ENCODE measurements at regions not wholly inside any gene's neighbourhood (a gene's known extent, or its start where the extent isn't known, plus 50 kb on each side); places are given as distances from the start of the nearest gene placed in this dataset.
A peak's percentile ranks its signal among the peaks of the same experiment; 100 is the strongest.

DNA sequence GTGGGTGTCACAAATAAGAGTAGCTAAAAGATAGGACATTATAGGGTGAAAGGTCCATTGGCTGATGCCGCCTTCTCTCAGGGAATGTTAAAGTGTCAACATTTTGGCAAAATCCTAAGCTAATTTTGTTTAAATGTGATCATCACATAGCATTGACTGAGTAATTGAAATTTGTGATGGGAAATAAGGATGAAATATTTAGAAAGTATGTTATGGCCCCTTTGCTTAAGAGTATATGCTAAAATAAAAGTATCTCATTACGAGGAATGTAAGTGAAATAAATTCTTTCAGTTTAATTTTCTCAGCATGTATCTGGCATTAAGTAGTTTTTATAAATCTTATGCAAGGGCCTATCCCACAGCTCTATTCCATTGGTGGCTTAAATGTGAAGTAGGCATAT lies 229.2 kb downstream of the PRL start:
- no peak for DNase-seq (ENCODE audit: low read depth)

DNA sequence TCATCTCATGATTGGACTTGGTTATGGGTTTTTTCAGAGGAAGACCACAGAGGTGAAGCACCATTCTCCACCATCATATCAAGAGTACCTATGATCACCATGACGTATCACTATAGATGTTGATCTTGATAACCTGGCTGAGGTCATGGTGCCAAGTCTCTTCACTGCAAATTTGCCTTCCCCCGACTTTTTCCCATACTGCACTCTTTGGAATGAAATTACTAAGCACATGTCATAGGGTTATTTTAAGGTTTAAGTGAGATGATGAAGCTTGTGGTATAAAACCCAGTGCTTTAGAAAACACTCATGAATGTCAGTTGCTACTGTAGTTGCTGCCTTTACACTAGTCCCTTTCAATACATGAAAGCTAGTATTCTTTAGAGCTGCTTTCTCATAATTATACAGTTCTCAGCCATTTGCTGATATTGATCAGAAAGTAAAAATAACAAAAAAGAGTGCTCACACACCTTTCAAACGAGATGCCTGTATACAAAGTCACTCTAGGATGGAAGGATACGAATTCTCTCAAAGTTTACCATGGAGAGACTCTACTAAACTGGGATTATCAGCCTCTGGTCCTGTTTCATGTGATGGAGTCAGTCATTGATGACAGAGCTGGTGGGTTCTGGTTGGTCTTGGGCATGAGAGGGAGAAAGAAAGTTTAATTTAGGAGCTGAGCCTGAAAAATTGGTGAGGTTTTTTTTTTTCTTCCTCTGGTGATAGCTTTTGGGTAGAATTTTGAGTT lies 228.1 kb downstream of the PRL start:
- no peak for DNase-seq (ENCODE audit: low read depth)

DNA sequence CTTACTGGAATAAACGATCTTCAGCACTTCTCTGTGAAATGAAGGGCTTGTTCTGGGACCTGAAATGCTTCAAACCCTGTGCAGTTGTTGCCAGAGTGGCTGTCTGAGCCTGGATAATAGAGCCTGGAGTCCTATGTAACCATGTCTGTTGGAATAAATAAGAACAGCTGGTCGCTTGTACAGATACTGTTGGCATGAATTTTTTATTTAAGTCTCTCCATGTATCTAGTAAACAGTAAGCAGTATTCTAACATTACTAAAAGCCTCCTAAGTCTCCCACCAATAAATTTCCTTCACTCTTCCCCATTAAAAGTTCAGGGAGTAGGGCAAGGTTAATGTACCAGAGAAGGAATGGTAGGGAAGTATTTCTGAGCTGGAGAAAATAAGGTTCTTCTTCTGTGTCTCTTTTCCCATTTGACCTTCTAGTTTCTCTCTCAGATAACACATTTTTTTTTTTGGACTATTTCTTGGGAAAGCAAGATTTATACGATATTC lies 227.5 kb downstream of the PRL start:
- no peak for DNase-seq (ENCODE audit: low read depth)

DNA sequence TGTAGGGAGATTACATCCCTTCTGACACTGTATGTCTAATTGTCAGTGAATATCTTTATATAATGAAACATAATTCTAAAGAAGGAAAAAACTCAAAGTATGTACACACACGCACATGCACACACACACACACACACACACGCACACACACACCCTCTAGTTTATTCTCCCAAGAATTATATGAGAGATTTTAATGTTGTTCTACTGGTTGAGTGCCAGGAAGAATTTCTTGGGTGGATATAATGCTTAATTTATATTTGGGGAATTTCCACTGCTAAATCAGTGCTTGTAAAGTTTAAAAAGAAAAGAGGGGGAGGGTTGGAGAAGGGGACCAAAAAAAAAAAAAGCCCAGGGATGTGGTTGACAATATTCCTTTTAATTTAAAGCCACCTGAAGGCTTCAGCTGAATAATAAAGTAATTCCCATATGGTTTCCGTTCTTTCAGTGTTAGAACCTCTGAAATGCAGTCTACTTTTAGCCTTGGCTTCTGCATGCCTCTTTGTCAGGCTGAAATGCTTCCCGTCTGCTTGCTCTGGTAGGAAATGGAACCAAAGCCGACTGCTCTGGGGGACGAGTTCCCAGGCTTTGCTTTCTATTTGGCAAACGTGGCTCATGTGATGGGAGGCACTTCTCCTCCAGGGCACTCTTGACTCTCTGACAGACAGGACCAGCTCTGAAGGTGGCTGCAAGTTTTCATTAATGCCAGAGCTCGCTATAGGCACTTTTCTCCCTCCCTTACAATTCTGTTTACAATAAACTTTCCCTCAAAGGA lies 225.4 kb downstream of the PRL start:
- DNase-seq (ENCODE audit: low read depth), result no peak

GRCh38 chr6:22072949-22073348 lies 223.9 kb downstream of the PRL start:
- no peak for DNase-seq (ENCODE audit: low read depth)

GRCh38 chr6:22073516-22074198 lies 223.2 kb downstream of the PRL start:
- no peak for DNase-seq (ENCODE audit: low read depth)

DNA sequence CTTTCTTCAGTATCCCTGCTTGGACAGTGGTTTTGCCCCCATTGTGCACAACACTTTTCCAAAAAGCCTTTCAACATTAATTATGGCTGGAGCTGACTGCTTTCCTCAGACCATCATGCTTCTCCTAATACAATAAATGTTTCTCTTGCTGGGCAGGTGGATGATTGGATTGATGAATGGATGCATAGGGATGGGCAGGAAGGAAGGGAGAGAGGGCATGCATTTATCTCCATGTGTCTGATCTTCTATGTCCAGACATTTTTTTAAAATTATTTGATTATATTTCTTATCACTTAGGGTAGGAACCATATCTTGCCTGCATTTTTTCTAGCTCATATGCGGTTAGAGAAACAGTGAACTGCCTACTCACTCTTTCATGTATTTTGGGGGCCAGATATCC lies 218.5 kb downstream of the PRL start:
- DNase-seq (ENCODE audit: low read depth), result no peak

GRCh38 chr6:22078802-22079545 lies 217.9 kb downstream of the PRL start:
- no peak for DNase-seq (ENCODE audit: low read depth)

- peak; percentile 80 for DNase-seq (ENCODE audit: low read depth)
Measured at GRCh38 chr6:22079783-22080182, 217.1 kb downstream of the PRL start.

GRCh38 chr6:22081709-22082108 lies 215.1 kb downstream of the PRL start:
- DNase-seq (ENCODE audit: low read depth), result no peak

DNA sequence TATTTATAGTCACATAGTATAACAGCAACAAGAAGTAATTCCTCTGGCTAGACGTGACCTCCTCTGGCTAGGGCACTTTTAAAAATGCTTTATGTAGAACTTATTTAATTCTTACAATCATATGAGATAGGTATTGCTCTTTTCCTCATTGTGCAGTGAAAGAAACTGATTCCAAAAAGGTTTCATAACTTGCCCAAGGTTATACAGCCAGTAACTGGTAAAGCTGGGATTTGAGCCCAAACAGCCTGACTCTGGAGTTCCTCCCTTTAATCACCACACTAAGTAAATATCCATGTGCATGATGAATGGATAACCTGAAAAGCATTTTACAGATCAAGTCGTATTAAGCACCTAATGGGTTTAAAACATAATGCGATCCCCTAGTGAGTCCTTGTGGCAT lies 214.6 kb downstream of the PRL start:
- no peak for DNase-seq (ENCODE audit: low read depth)

DNA sequence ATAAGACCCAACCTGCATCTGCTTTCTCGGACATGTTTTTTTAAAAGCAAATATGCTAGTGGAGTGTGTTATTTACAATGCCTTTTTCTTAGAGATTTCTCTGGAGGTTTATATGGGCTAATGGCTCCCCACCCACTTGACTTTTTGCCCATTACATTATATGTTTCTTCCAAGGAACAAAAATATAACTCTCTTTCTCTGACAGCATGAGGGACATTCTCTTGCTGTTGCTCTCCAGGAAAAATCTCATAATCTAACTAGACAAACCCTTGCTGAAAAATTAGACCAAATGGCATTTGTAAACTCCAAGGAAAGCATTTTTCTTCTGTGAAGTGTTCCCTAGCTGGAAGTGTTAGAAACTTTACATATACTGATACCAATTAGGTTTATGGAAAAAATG lies 213.7 kb downstream of the PRL start:
- DNase-seq (ENCODE audit: low read depth), result no peak

DNA sequence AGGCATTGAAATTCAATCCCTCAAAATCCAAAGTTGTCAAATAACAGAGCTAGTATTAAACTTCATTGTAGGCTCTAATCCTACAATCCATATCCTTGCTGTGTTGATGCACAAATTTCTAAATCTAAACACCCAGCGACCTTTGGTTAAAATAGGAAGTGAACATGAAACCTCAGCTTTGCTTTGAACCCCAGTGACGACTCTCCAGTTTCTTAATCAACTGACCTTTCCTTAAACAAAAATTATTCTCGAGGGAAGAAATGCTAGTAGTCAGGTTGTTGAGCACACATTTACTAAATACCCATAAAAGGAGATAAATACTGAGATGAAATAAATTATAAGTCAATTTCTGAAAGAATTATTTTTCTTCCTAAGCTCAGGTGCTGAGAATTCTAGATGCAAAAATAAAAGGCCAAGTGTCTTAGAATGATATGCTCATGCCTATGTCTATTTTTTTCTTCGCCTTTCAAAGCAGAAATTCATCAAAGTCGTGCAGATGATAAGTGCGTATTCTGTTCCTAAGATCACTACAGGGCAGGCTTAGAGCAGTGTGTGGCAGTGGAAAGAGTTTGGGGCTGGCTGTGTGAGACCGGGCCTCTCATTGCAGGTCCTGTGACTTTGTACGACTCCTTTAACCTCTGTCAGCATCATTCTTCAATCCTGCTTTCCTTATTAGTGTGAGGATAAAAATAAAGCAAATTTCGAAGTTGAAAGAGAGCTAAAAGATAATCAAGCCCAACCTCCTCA lies 208.7 kb downstream of the PRL start:
- DNase-seq (ENCODE audit: low read depth), result no peak

- no peak for DNase-seq (ENCODE audit: low read depth)
Measured at GRCh38 chr6:22091424-22091948, 205.3 kb downstream of the PRL start.

GRCh38 chr6:22095836-22096235 lies 201.0 kb downstream of the PRL start:
- no peak for DNase-seq (ENCODE audit: low read depth)

DNA sequence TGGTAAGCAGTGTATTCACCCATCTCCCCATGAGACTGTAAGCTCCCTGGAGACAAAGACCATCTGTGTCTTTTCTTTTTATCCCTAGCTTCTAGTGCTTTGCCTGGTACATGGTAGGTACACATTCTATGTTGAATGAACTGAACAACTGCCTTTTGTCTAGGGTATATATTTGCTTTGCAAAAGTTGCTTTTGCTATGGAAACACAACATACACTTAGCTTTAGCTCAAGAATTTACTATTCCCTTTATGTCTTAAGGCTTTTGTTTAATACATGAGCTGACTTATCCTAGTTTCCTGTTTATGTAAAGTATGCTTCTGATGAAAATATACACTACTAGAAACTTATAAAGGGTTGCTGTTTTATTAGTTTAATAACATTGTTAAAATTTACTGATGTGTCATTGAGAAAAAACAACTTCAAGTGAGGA lies 198.2 kb downstream of the PRL start:
- DNase-seq (ENCODE audit: low read depth), result no peak

DNA sequence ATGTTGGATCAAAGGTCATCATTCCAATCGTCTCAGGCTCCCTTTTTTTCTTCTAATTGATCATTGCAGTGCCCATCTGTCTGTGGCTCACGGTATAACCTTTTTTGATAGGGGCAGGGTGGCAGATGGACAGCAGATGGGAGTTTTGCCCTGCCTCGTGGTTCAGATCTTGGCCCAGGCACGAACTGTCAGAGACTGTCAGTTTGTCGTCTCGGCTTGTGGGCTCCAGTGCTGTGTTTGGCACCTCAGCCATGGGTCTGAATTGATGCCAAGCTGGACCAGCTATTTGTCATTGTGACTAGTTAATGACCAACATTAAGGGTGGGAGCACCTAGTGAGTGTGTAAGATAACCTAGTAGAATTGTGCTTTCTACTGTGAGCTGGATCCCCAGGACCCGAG lies 197.6 kb downstream of the PRL start:
- DNase-seq (ENCODE audit: low read depth), result no peak

- DNase-seq (ENCODE audit: low read depth), result no peak
Measured at GRCh38 chr6:22099923-22100322, 196.9 kb downstream of the PRL start.

GRCh38 chr6:22101163-22101562 lies 195.7 kb downstream of the PRL start:
- DNase-seq (ENCODE audit: low read depth), result no peak

- DNase-seq (ENCODE audit: low read depth), result no peak
Measured at GRCh38 chr6:22102671-22103070, 194.2 kb downstream of the PRL start.

- DNase-seq (ENCODE audit: low read depth), result no peak
Measured at GRCh38 chr6:22106451-22106850, 190.4 kb downstream of the PRL start.

Measured in HS-27A (cell line).